Gastroesophageal sphincter (tissue), 4 donors: ENCODE measurements at regions not wholly inside any gene's neighbourhood (a gene's known extent, or its start where the extent isn't known, plus 50 kb on each side); places are given as distances from the start of the nearest gene placed in this dataset.

Experiments used
- ATAC-seq: fragments of 150-250 bp; one replicate; pipeline ENCODE4 v1.9.1; 2016; ENCODE audit warnings: mild to moderate bottlenecking, moderate library complexity
- H3K27ac ChIP-seq, 4 donors: fragments of 200-600 bp; sonication (generic) in 3 of 4; 1 replicate in 3 of 4; 2 replicates in 1 of 4; pipeline ENCODE4 v1.5.1; 2016 to 2019
- H3K27me3 ChIP-seq: fragments of 200-600 bp; sonication (generic); one replicate; pipeline ENCODE4 v1.5.1; 2019
- H3K36me3 ChIP-seq, 2 donors: fragments of 200-600 bp; sonication (generic); one replicate each; pipeline ENCODE4 v1.5.1; 2019; ENCODE audit warnings: control low read depth in 1 of 2
- H3K4me1 ChIP-seq, 3 donors: fragments of 200-600 bp; sonication (generic); 1 replicate in 2 of 3; 2 replicates in 1 of 3; pipeline ENCODE4 v1.5.1; 2016 to 2019; ENCODE audit warnings: control low read depth in 2 of 3
- H3K4me3 ChIP-seq, 2 donors: fragments of 200-600 bp; sonication (generic); one replicate each; pipeline ENCODE4 v1.5.1; 2019; ENCODE audit warnings: mild to moderate bottlenecking in 1 of 2, moderate library complexity in 1 of 2
- H3K9me3 ChIP-seq, 3 donors: fragments of 200-600 bp; sonication (generic); one replicate each; pipeline ENCODE4 v1.5.1; 2017 to 2019; ENCODE audit warnings: control low read depth in 2 of 3
- EP300 ChIP-seq: sonication (generic); formaldehyde crosslinking; IDR thresholded peaks from one replicate; pipeline ENCODE4 v1.6.1; 2017; ENCODE audit warnings: antibody characterized with exemption, mild to moderate bottlenecking
- POLR2A ChIP-seq, 2 donors: fragments of 450-650 bp; IDR thresholded peaks; one replicate each; pipeline ENCODE4 v1.6.1; 2017; ENCODE audit warnings: antibody characterized with exemption in 2 of 2, mild to moderate bottlenecking in 2 of 2, moderate library complexity in 1 of 2
- POLR2AphosphoS5 ChIP-seq: sonication (generic); formaldehyde crosslinking; IDR thresholded peaks from one replicate; pipeline ENCODE4 v1.6.1; 2017; ENCODE audit warnings: antibody characterized with exemption
- WGBS, 2 donors: methylation state at CpG; one replicate each; pipeline ENCODE4 v1.1.5; 2018; ENCODE audit warnings: low coverage in 1 of 2; 5-methylcytosine and 5-hydroxymethylcytosine counted together
- TF ChIP-seq, protein P1 (sequence below), 4 experiments: fragments of 200-600 bp in 2 of 4; fragments of 450-650 bp in 2 of 4; sonication (generic) in 1 of 4; IDR thresholded peaks; one replicate each; pipeline ENCODE4 v1.5.1; 2017 to 2019; ENCODE audit warnings: antibody characterized with exemption in 4 of 4, mild to moderate bottlenecking in 2 of 4, moderate library complexity in 2 of 4

DNA sequence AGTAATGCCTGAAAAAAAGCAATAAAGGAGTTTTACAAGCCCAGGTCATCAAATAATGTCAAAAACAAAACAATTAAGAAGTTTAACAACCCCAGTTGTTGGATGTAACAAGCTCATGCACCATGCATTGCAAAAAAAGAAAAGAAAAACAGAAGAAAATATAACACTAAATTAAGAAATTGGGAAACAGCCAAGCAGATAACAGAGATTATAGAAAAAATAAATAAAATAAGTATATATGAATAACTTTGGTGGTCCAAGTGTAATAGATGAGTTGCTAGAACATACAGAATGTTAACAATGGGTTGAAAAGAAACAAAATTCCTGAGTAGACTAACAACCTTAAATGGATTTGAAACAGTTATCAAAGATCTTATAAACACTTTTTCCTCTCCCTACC is 573.1 kb upstream of the SOX11 start:
- H3K36me3 ChIP-seq: no peaks in the 10 kb centered on the region
- TF ChIP-seq EP300 (no peak), POLR2A (IDR thresholded peaks at IDR 0.05) (no peak), POLR2AphosphoS5 (no peak)
- TF ChIP-seq, protein P1, sequence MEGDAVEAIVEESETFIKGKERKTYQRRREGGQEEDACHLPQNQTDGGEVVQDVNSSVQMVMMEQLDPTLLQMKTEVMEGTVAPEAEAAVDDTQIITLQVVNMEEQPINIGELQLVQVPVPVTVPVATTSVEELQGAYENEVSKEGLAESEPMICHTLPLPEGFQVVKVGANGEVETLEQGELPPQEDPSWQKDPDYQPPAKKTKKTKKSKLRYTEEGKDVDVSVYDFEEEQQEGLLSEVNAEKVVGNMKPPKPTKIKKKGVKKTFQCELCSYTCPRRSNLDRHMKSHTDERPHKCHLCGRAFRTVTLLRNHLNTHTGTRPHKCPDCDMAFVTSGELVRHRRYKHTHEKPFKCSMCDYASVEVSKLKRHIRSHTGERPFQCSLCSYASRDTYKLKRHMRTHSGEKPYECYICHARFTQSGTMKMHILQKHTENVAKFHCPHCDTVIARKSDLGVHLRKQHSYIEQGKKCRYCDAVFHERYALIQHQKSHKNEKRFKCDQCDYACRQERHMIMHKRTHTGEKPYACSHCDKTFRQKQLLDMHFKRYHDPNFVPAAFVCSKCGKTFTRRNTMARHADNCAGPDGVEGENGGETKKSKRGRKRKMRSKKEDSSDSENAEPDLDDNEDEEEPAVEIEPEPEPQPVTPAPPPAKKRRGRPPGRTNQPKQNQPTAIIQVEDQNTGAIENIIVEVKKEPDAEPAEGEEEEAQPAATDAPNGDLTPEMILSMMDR (IDR thresholded peaks at IDR 0.05): no peak
- no peaks in the 10 kb centered on the region for H3K4me1 ChIP-seq
- no peak overlapping the region for H3K27ac ChIP-seq
- H3K9me3 ChIP-seq: peaks cover 0 to 11% (median 0%) of the 10 kb centered on the region in 3 donors
- no peak overlapping the region for H3K4me3 ChIP-seq
- ATAC-seq: no peak
- no peaks in the 10 kb centered on the region for H3K27me3 ChIP-seq

DNA sequence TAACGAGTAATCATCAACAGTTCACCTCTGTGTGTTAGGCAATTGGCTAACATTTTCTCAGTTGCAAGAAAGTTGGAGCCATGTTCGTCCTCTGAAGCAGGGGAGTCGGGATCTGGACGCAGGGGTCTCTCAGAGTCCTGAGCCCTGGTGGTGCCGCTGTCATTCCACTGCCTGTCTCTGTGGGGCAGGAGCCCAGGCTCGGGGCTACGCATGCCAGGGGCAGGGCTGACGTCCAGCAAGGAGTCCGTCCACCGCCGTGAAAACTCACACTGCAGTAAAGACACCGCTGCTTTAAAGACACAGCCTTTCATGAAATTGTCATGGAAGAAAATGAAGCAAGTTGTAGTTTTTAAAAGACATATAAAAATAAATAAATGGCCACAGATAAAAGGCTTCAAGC is 571.1 kb upstream of the SOX11 start:
- H3K9me3 ChIP-seq: no peaks in the 10 kb centered on the region
- ATAC-seq: no peak
- no peak for TF ChIP-seq POLR2AphosphoS5
- no peak for TF ChIP-seq POLR2A (IDR thresholded peaks at IDR 0.05)
- TF ChIP-seq, protein P1 (IDR thresholded peaks at IDR 0.05): no peak
- no peak for TF ChIP-seq EP300
- H3K27ac ChIP-seq: no peak overlapping the region
- no peaks in the 10 kb centered on the region for H3K27me3 ChIP-seq
- H3K4me1 ChIP-seq: no peaks in the 10 kb centered on the region
- no CpG with 5 or more reads among the region's 12 CpGs for WGBS, 2 donors
- no peaks in the 10 kb centered on the region for H3K36me3 ChIP-seq
- H3K4me3 ChIP-seq: no peak overlapping the region

GRCh38 chr2:5121642-5122041 is 570.5 kb upstream of the SOX11 start:
- 8 to 13% methylated on average over 2 to 4 of the region's 4 CpGs for WGBS, 2 donors
- Histone ChIP-seq H3K4me3 (no peak overlapping the region), H3K27me3 (no peaks in the 10 kb centered on the region), H3K9me3 (no peaks in the 10 kb centered on the region), H3K4me1 (no peaks in the 10 kb centered on the region), H3K36me3 (no peaks in the 10 kb centered on the region), H3K27ac (no peak overlapping the region)
- TF ChIP-seq EP300 (no peak), POLR2A (IDR thresholded peaks at IDR 0.05) (no peak), POLR2AphosphoS5 (no peak)
- TF ChIP-seq, protein P1 (IDR thresholded peaks at IDR 0.05): no peak
- ATAC-seq: no peak

GRCh38 chr2:5123582-5124196 is 568.5 kb upstream of the SOX11 start:
- H3K4me3 ChIP-seq: no peak overlapping the region
- WGBS, 2 donors: 58 to 78% methylated on average over 4 of the region's 4 CpGs
- H3K27ac ChIP-seq: no peak overlapping the region
- H3K27me3 ChIP-seq: no peaks in the 10 kb centered on the region
- H3K36me3 ChIP-seq: no peaks in the 10 kb centered on the region
- no peaks in the 10 kb centered on the region for H3K9me3 ChIP-seq
- ATAC-seq: no peak
- H3K4me1 ChIP-seq: no peaks in the 10 kb centered on the region
- TF ChIP-seq, protein P1 (IDR thresholded peaks at IDR 0.05): no peak
- TF ChIP-seq POLR2A (IDR thresholded peaks at IDR 0.05) (no peak), EP300 (no peak), POLR2AphosphoS5 (no peak)

GRCh38 chr2:5125017-5125730 is 567.0 kb upstream of the SOX11 start:
- no peaks in the 10 kb centered on the region for H3K36me3 ChIP-seq
- no peaks in the 10 kb centered on the region for H3K4me1 ChIP-seq
- ATAC-seq: no peak
- H3K27me3 ChIP-seq: no peaks in the 10 kb centered on the region
- H3K27ac ChIP-seq: no peak overlapping the region
- TF ChIP-seq POLR2A (IDR thresholded peaks at IDR 0.05): no peak
- TF ChIP-seq EP300: no peak
- TF ChIP-seq, protein P1 (IDR thresholded peaks at IDR 0.05): no peak
- no peak for TF ChIP-seq POLR2AphosphoS5
- no peaks in the 10 kb centered on the region for H3K9me3 ChIP-seq
- H3K4me3 ChIP-seq: no peak overlapping the region
- WGBS, 2 donors: 79 to 88% methylated on average over 2 of the region's 2 CpGs
